ENCODE measurements at regions not wholly inside any gene's neighbourhood (a gene's known extent, or its start where the extent isn't known, plus 50 kb on each side); places are given as distances from the start of the nearest gene placed in this dataset.

DNA sequence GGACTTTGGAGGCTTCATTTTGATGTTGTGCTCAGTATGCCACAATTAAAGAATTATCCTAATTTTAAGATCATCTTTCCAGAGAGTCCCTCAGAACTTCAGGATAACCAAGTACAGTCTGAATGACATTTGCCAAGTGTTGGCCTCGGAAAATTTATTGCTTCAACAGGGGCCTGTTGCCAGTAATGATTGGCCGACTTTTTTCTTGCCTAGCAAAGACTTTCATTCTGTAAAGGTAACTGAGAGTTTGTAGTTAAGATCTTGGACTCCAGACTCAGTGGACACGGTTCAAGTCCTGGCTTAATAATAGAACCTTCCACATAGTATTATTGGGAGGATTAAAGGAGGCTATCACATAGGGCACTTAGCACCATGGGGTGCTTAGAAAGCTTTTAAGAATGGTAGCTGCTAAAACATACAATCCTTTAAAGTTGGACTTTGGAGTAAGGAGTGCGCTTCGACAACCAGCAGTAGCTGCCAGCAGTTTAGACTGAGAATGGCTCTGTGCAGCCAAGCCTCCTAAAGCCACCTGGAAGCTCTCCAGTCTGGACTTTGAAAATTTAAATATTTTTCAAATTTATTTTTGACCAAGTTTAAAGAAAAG, 90.0 kb downstream of the PLCE1 start:
- intact Hi-C loops (cut with DNase I), result no loop called here
- ATAC-seq (no peak), DNase-seq (no peak)

DNA sequence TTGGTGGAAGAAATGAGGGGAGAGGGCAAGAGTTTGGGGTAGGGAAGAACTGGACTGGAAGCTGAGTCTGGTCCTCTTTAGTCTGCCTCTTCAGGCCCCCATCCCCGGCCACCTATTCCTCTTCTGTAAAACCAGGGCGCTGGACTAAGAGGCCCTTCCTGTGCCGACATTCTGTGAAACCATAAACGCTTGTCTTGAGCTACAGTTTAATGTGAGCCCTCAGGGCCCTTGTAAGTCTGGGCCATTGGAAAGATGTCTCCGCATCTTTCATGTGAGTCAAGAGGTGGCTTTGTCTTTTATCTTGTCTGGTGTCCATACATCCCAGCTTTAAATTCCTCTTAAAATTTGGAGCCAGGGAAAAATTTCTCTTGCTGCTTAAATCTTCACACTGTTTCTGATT, 90.6 kb downstream of the PLCE1 start:
- intact Hi-C loops (cut with DNase I), result no loop called here

DNA sequence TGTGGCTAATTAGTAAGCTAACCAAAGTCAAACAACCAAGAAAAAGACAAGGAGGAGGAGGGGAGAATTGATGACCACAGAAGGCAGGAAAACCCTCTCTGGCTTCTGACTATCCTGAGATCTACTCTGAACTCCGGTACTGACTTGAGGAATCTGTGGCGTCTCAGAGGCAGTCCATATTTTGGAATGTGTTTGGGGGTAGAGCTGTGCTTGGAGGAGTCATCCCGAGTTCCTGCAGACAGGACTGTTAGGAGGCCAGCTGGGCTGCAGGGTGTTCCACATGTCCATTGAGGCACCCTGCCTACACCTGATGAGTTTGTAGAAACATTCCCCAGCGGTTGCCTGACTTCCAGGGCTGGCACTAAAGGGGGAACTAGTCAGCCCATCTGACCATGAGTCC, 91.6 kb downstream of the PLCE1 start:
- DNase-seq (no peak), ATAC-seq (no peak)
- intact Hi-C loops (cut with DNase I), result no loop called here

More for the DNA sequence above, 90.6 kb downstream of the PLCE1 start:
- DNase-seq (no peak), ATAC-seq (no peak)

DNA sequence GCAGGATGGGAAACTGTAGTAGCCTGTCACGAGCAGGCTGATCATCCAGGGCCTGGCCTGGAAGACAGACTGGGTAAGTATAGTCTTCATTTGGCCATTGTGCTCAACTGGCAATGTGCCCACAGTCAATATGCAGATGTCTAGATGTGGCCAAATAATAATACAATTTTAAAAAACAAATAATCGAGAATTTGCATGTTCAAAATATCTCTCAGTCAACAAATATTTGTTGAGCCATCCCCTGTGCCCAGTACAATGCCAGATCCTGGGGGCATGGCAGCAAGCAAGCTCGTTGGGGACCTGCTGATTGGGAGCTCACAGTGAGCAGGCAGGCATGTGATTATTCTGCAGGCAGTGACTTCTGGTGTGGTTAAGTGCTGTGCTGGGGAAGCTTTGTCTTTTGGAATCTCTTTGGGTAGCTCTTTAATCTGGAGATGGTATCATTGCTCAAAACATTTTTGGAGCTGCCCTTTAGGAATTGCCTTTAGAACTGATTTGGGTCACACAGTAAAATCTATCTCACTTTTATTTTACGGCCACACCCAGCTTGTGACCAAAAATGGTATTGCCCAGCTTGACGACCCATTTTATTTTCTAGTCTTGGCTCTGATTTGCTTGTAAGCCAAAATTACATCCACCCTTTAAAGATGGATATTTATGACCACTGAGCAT, 92.2 kb downstream of the PLCE1 start:
- intact Hi-C loops (cut with DNase I), result no loop called here
- DNase-seq (no peak), ATAC-seq (no peak)

DNA sequence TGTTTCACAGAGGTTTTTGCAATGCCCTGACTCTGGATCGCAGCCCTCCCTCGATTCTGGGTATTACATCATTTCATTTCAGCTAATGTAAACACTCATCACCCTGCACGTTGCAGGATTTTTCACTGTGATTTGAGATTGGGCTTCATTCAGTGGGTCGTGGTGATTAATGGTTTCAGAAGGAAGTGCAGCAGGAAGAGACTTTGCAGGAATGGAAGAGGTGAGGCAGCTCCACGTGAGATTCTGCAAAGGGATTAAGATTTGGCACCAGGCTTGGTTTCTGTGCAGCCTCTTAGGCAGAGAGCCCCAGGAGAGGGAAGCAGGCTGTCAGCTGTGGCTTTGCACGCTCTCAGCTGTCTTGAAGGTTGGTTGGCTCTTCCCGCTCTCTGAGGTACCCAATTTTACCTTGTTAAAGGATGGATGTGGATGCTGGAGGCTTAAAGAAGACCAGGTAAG, 95.2 kb downstream of the PLCE1 start:
- ATAC-seq (peak; percentile 61 to 76), DNase-seq (no peak)
- intact Hi-C loops (cut with DNase I), result no loop called here

DNA sequence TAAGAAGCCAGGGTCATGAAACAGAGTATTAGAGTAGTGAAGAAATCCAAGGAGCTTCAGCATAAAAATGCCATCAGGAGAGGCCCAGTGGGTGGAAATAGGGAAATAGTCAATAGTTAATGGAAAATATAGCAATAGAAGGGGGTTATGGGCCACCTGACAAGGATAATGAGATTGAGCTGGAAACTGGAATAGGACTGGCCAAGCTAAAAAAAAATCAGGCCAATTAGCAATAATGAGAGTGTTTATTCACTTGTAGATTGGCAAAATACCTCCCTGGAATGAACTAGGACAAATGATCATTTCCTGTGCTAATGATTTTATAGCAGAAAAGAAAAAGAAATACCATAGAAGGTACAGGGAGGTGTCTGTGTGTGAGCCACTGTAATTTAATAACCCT, 97.9 kb downstream of the PLCE1 start:
- ATAC-seq (no peak), DNase-seq (no peak)
- intact Hi-C loops (cut with DNase I), result no loop called here

DNA sequence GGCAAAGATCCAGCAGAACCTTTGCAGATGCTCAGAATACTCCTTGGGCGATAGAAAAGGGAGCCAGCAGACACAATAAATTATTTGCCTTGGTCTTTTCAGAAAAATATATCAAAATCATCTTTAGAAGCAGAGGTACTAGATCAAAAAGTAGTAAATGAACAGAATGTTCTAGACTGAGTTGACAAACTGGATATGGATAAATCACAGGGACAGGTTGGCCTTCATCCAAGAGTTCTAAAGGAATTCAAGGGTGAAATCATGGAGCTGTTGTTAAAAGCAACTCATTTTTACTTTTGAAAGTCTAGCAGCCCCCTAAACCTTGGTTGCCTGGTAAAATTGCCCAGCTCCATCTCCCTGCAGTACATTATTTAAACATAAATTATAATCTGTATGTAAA, 99.1 kb downstream of the PLCE1 start:
- no peak for DNase-seq
- intact Hi-C loops (cut with DNase I), result no loop called here
- ATAC-seq, result no peak

DNA sequence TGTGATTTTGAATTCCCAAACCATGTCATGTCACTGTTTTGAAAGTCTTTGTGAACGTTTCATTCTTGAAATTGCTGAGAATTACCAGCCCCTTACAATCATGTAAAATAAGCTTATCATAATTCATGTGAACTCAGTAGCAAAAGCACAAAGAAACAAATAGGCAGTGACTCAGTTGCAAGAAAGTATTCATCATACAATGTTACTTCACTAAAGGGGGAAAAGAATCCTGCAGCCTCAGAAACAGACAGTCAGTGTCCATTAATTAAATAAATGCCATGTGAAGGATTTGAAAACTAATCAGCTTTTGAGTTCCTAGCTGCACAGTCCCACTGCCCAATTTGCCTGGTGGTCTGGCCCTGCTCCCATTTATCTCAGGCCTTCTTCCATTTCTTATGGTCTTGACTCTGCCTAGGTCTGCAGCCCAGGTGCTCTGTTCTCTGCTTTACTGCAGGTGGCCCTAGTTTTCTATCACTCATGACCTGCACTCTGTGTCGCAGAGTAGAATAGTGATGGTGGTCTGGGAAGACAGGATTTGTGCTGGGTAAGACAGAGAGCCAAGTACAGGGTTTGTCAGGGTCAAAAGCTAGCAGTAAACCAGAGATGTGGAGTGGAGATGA, 99.7 kb downstream of the PLCE1 start:
- DNase-seq, result no peak
- ATAC-seq, result no peak
- intact Hi-C loops (cut with DNase I), result no loop called here

DNA sequence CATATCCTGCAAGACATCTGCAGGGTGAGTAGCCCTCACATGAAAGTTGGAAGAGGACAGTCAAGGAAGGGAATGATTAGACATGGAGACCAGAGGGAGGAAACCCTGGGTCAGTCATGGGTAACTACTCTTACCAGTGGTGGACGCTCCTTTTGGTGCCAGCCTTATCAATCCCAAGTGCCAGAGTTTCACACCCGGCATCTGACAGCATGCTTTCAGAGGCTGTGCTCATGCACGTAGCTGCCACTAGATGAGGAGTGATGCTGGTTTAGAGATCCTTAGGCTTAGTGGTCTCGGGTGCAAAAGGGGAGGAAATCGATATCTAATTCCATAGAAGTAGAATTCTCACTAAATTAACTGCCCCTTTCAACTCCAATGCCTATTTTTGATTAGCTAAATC, 100.8 kb downstream of the PLCE1 start:
- DNase-seq (no peak), ATAC-seq (peak; percentile 22 to 69)
- intact Hi-C loops (cut with DNase I), result no loop called here

DNA sequence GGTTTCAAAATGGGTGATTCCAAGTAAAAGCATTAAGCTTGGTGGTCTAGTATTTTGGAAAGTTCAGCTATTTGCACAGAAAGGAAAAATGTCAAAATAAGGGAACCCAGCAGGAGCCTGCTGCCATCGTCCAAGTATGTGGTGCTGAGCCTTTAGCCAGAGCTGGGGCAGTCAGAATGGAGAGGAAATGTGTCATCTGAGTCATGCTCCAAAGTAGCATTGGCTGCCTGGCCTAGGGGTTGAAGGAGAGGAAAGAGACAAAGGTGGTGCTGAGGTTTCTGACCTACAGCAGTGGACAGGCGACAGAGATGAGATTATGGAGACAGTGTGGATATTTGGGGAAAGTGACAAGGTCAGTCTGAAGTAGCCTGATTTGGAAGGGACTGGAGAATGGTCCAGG, 103.9 kb downstream of the PLCE1 start:
- ATAC-seq (peak in 1 of 2 donors; percentile 55), DNase-seq (no peak)
- intact Hi-C loops (cut with DNase I), result no loop called here

DNA sequence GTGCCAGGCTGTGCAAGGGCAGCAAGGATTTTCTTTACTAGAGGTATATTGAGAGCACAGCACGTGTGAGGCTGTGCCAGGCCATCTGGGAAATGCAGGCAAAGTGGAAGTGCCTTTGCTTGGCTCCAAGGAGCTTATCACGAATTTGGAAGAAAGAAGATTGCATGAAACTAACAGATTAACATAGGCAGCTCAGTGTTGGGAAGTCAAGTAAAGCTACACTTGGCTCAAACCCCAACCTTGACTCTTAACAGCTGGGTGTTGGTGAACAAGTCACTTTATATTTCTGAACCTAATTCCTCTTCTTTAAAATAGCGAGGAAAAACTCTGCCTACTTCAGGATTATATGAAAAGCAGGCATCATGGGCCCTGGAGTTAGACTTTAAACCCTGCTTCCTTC, 105.2 kb downstream of the PLCE1 start:
- DNase-seq, result no peak
- peak in 1 of 2 donors; percentile 26 for ATAC-seq
- intact Hi-C loops (cut with DNase I), result no loop called here

DNA sequence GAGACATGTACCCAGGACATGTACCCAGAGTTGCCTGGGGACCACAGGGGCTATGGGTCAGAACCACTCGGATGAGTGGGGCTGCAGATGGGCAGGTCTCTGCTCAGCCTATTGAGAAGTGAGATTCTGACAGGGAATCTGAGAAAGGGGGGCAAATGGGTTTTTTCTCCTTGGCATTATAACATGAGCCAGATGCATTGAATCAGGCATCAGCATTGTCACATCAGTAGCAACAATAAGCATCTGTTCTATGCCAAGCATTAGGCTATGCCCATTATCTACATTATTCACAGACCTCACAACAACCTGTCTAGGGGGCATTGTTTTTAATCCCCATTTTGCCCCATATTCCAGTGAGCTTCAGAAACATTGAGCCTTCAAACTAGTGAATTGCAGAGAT, 108.2 kb downstream of the PLCE1 start:
- DNase-seq (no peak), ATAC-seq (peak in 1 of 2 donors; percentile 23)
- intact Hi-C loops (cut with DNase I), result no loop called here

DNA sequence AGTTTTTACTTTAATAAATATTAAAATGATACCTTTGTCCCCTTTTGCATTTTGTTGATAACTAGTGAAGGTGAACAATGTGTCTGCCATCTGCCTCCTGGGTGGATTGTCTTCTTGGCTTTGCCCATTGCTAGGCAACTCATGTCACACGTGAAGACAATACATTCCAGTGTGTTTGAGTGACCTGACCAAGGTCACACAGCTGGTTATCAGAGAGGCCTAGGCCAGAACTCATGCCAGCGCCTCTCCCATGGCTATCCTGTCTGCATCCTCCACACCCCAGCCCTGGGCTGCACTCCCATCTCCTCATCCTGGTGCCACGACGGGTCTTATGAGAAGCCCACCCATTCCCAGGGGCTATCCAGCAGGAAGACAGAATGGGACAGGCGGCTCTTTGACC, 108.7 kb downstream of the PLCE1 start:
- intact Hi-C loops (cut with DNase I), result no loop called here
- no peak for DNase-seq
- no peak for ATAC-seq

DNA sequence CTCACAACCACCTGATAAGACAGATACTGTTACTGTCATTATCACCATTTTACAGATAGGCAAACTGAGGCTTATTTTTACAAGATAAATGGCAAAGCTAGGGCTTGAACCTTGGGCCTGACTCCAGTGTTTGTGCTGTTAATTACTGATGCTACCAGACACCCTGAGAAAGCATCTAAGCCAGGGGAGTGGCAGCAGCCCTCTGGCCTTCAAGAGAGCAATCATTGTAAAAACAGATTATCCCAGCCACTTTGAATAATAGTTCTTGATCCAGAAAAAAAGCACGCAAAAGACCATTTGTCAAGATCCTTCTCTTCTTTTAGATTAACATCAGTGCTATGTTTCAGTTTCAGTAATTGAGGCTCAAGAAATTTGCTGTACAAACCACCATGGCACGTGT, 109.5 kb downstream of the PLCE1 start:
- ATAC-seq (no peak), DNase-seq (no peak)
- intact Hi-C loops (cut with DNase I), result no loop called here

DNA sequence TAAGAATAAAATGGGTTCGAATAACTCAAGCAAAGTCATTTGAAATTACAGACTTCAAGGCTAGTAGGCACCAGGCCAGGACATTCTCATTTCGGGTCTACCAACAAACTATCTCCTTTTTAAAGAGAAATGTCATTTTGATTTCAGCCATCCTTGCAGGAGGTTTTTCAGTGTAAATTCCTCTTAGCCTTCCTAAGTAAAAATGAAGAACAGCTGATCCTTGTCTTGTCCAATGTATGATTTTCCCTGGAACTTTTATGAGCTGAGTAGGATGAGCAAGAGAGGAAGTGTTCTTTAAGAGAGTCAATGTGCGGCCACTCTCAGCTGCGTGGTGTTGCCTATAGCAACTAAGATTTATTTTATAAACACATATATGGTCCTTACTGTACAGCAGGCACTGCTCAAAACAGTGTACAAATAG, 110.1 kb downstream of the PLCE1 start:
- no peak for DNase-seq
- intact Hi-C loops (cut with DNase I), result no loop called here
- ATAC-seq, result peak in 1 of 2 donors; percentile 52

DNA sequence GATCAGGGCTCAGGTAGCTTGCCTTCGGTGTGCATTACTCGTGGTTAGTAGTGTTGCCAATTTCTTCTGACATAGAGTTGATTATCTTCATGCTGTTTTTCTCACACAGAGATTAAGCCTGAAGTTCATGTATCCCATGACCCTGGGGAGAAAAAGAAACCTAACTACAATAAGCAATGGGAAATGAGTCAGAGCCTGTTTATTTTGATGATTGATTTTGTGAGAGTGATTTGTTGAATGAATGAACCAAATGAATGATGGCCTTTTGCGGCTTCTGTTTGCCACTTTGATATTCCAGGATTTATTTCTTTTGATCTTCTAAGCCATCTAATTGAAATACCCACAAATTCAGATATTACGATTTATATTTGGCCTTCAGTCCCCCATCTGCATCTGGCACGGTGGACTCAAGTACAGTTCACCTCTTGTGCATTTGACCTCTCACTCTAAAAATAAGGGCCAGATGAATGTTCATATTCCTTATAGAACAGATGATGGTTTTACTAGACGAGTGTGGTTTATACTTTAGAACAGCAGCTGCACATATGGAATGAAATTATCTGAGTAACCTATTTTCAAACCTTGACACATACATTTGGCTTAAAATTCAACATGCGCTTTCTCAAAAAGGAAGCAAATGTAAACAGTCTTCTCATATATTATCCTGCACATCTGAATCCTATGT, 110.7 kb downstream of the PLCE1 start:
- intact Hi-C loops (cut with DNase I), result no loop called here
- ATAC-seq (peak in 1 of 2 donors; percentile 17), DNase-seq (no peak)

DNA sequence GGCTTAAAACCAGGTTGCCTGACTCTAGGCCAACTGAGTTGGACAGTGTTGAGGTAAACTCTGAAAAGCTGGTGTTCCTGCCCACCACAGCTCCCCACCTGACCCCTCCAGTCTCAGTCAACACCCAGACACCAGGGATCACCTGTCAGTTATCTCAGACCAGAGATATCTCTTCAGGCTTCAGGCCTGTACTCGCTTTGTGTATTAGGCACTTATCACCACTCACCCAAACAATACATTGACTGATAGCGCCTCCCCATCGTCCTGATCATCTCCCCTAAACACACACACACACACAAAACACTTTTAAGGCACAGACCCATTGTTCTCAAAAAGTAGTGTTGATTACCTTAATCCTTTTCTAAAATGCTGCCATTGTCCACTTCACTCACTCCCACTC, 111.5 kb downstream of the PLCE1 start:
- ATAC-seq (no peak), DNase-seq (no peak)
- intact Hi-C loops (cut with DNase I), result no loop called here

DNA sequence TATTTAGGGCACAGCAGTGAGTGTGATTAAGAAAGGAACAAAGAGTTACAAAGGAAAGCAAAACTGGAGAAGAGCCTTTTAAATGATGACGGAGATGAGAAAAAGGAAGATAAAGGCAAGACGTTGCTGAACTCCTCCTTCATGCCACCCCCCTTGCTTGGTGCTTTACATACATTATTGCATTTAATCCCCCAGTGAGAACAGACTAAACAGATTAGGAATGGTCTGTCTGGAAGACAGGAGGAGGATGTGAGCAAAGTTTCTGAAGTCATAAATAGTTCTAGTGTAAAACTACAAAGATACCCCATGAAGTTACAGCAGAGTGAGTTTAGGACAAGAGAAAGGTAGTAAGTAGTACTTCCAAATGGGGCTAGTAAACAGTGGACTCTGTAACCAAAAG, 113.5 kb downstream of the PLCE1 start:
- intact Hi-C loops (cut with DNase I), result no loop called here
- ATAC-seq (no peak), DNase-seq (no peak)

DNA sequence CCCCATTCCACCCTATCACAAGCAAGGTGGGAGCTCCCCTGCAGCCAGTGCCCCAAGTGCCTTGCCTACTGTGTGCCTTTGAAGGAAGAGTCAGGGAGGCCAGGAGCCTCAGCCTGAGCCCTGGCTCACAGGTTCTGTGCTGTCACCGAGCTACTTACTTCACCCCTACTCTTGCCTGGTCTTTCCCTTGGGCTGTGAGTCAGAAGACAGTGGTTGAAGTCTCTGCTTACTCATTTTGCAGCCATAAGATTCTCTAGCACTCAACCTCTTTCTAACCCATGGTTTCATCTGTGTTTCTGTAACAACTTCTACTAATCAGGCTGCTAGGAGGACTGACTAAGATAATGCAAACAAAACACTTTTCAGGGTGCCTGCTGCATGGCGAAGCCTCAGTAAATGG, 114.5 kb downstream of the PLCE1 start:
- DNase-seq (no peak), ATAC-seq (peak in 1 of 2 donors; percentile 59)
- intact Hi-C loops (cut with DNase I), result no loop called here

DNA sequence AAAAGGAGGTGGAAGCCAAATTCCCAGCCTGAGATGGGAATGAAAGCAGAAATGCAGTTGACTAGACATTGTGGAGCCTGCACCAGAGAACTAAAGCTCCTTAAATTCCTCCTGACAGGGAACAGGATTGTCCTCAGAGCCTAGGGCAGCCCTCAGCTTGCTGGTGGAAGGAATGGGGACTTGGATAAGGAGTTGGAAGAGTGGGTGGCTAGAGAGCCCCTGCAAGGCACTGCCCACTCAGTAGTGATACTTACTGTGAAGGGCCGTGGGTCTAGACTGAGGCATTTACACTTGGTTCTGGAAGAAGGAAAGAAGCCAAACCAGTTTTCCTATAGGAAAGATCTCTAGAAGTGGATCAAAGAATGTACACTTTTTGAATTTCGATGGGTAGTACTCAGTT, 117.6 kb downstream of the PLCE1 start:
- DNase-seq, result no peak
- intact Hi-C loops (cut with DNase I), result no loop called here
- ATAC-seq, result no peak
